SK-N-SH (cell line): ENCODE measurements at regions not wholly inside any gene's neighbourhood (a gene's known extent, or its start where the extent isn't known, plus 50 kb on each side); places are given as distances from the start of the nearest gene placed in this dataset.

Experiments
- CTCF ChIA-PET: fragments of 300-600, 350-600 bp; formaldehyde crosslinking; extraction: SDS; loops from one replicate; lab custom pipeline; 2021; lab: Yijun Ruan, JAX
- POLR2A ChIA-PET: fragments of 350-600 bp; sonication (Branson Sonifier 250); formaldehyde crosslinking; extraction: SDS; loops from one replicate; lab custom pipeline; 2020; ENCODE audit warnings: antibody characterized with exemption, inconsistent platforms; lab: Yijun Ruan, JAX
- DNase-seq: peaks from one replicate; pipeline ENCODE4 v3.0.0; 2012
- H2AFZ ChIP-seq: fragments of 200-600 bp; sonication (generic); 2 replicates; pipeline ENCODE4 v1.8.1; 2016; ENCODE audit warnings: antibody characterized with exemption, mild to moderate bottlenecking, low read depth
- H3F3A ChIP-seq: fragments of 200-600 bp; sonication (generic); replicated peaks from 2 replicates; pipeline ENCODE3; 2016; ENCODE audit warnings: antibody characterized with exemption, mild to moderate bottlenecking; ENCODE audit not compliant: insufficient read depth
- H3K27ac ChIP-seq, 2 experiments: fragments of 200-500 bp in 1 of 2; fragments of 200-600 bp in 1 of 2; sonication (Bioruptor generic) in 1 of 2; sonication (generic), shearing (Covaris generic) in 1 of 2; 2 replicates each; pipeline versions ENCODE4 v1.5.1 to v1.6.1; 2014 to 2016; ENCODE audit warnings: low read depth in 2 of 2, inconsistent platforms in 1 of 2, low read length in 1 of 2, mild to moderate bottlenecking in 1 of 2, mixed read lengths in 1 of 2
- H3K27me3 ChIP-seq: fragments of 200-600 bp; sonication (generic), shearing (Covaris generic); 2 replicates; pipeline ENCODE4 v1.6.1; 2016; ENCODE audit warnings: mixed run types; ENCODE audit not compliant: insufficient read depth
- H3K36me3 ChIP-seq, 2 experiments: fragments of 200-500 bp in 1 of 2; fragments of 200-600 bp in 1 of 2; sonication (Bioruptor generic) in 1 of 2; sonication (generic) in 1 of 2; replicated peaks in 1 of 2; 2 replicates each; pipeline versions ENCODE3 to v1.5.1; 2014 to 2016; ENCODE audit warnings: low read length in 1 of 2, mild to moderate bottlenecking in 1 of 2; ENCODE audit not compliant: insufficient read depth in 2 of 2, control insufficient read depth in 1 of 2
- H3K4me1 ChIP-seq, 2 experiments: fragments of 200-500 bp in 1 of 2; fragments of 200-600 bp in 1 of 2; sonication (Bioruptor generic) in 1 of 2; sonication (generic), shearing (Covaris generic) in 1 of 2; 2 replicates each; pipeline versions ENCODE4 v1.5.1 to v1.6.1; 2014 to 2016; ENCODE audit warnings: low read depth in 1 of 2, low read length in 1 of 2, mixed run types in 1 of 2; ENCODE audit not compliant: insufficient read depth in 2 of 2, control insufficient read depth in 1 of 2
- H3K4me2 ChIP-seq: fragments of 200-600 bp; sonication (generic), shearing (Covaris generic); 2 replicates; pipeline ENCODE4 v1.6.1; 2017; ENCODE audit warnings: mixed run types
- H3K4me3 ChIP-seq, 2 experiments: fragments of 200-500 bp in 1 of 2; fragments of 200-600 bp in 1 of 2; sonication (Bioruptor generic) in 1 of 2; sonication (generic), shearing (Covaris generic) in 1 of 2; 2 replicates each; pipeline versions ENCODE4 v1.5.1 to v1.8.1; 2014 to 2016; ENCODE audit warnings: low read depth in 2 of 2, inconsistent platforms in 1 of 2, low read length in 1 of 2, mild to moderate bottlenecking in 1 of 2, mixed read lengths in 1 of 2, moderate library complexity in 1 of 2
- H3K79me2 ChIP-seq: fragments of 200-600 bp; sonication (generic); 2 replicates; pipeline ENCODE4 v1.8.1; 2017; ENCODE audit warnings: mild to moderate bottlenecking; ENCODE audit not compliant: insufficient read depth
- H3K9ac ChIP-seq: fragments of 200-600 bp; sonication (generic); 2 replicates; pipeline ENCODE4 v1.6.1; 2017; ENCODE audit warnings: mixed run types
- H3K9me2 ChIP-seq: fragments of 200-600 bp; sonication (generic); 2 replicates; pipeline ENCODE4 v1.6.1; 2017; ENCODE audit warnings: mixed run types
- H3K9me3 ChIP-seq: fragments of 200-600 bp; sonication (generic); 2 replicates; pipeline ENCODE4 v1.6.1; 2017; ENCODE audit warnings: mixed run types, mild to moderate bottlenecking, moderate library complexity
- H4K20me1 ChIP-seq: fragments of 200-600 bp; sonication (generic); 2 replicates; pipeline ENCODE4 v1.6.1; 2017; ENCODE audit warnings: mild to moderate bottlenecking, mixed run types; ENCODE audit not compliant: insufficient read depth
- CHD2 ChIP-seq: fragments of 150-350 bp; IDR thresholded peaks from 2 replicates; pipeline ENCODE4 v1.6.1; 2018; ENCODE audit warnings: low read length; ENCODE audit not compliant: partially characterized antibody
- EZH2phosphoT487 ChIP-seq: fragments of 200-600 bp; sonication (generic); IDR thresholded peaks from 2 replicates; pipeline ENCODE4 v1.6.1; 2017; ENCODE audit warnings: low read depth, mixed run types, mild to moderate bottlenecking, antibody characterized with exemption, moderate library complexity, borderline replicate concordance
- GATA2 ChIP-seq: sonication (generic); formaldehyde crosslinking; IDR thresholded peaks from 2 replicates; pipeline ENCODE4 v1.5.0; 2020; ENCODE audit warnings: mild to moderate bottlenecking, missing genetic modification reagents
- MXI1 ChIP-seq: IDR thresholded peaks from 2 replicates; pipeline ENCODE4 v1.6.1; 2012; ENCODE audit warnings: mild to moderate bottlenecking, low read depth, low read length, improper control_type of control experiment
- NFIC ChIP-seq: IDR thresholded peaks from 2 replicates; pipeline ENCODE4 v1.4.0; 2012; ENCODE audit warnings: borderline replicate concordance
- RFX5 ChIP-seq: IDR thresholded peaks from 2 replicates; pipeline ENCODE4 v1.6.1; 2012; ENCODE audit warnings: mild to moderate bottlenecking, improper control_type of control experiment, low read length
- RXRA ChIP-seq: IDR thresholded peaks from 2 replicates; pipeline ENCODE4 v1.4.0; 2012; ENCODE audit warnings: low read depth, mild to moderate bottlenecking, borderline replicate concordance
- WGBS: methylation state at CpG from one replicate; pipeline ENCODE4 v1.1.6; 2017; ENCODE audit warnings: low lambda C conversion rate; 5-methylcytosine and 5-hydroxymethylcytosine counted together
- TF ChIP-seq, protein P1 (sequence below): IDR thresholded peaks from 2 replicates; pipeline ENCODE4 v1.6.1; 2012; ENCODE audit warnings: mild to moderate bottlenecking, low read depth, low read length, moderate library complexity
- TF ChIP-seq, protein P2 (sequence below): IDR thresholded peaks from 2 replicates; pipeline ENCODE4 v1.4.0; 2012; ENCODE audit warnings: low read depth, borderline replicate concordance

DNA sequence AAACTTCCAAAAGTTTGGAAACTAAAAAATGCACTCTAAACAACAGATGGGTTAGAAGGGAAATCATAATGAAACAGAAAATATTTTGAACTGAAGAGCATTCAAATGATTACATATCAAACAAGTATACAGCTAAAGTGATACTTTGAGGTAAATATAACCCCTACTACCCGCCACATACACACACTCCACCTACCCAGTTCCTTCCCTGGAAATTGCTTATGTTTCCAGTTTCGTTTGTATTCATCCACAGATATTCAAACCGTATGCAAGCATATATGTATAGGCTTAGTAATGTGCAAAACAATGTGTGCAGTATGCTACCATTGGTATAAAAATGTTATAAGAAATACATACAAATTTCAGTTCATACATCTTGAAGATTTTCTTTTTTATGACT lies 95.5 kb downstream of the SMIM20 start:
- no peak for TF ChIP-seq RFX5
- TF ChIP-seq MXI1: no peak
- no peak for TF ChIP-seq EZH2phosphoT487
- TF ChIP-seq, protein P1, sequence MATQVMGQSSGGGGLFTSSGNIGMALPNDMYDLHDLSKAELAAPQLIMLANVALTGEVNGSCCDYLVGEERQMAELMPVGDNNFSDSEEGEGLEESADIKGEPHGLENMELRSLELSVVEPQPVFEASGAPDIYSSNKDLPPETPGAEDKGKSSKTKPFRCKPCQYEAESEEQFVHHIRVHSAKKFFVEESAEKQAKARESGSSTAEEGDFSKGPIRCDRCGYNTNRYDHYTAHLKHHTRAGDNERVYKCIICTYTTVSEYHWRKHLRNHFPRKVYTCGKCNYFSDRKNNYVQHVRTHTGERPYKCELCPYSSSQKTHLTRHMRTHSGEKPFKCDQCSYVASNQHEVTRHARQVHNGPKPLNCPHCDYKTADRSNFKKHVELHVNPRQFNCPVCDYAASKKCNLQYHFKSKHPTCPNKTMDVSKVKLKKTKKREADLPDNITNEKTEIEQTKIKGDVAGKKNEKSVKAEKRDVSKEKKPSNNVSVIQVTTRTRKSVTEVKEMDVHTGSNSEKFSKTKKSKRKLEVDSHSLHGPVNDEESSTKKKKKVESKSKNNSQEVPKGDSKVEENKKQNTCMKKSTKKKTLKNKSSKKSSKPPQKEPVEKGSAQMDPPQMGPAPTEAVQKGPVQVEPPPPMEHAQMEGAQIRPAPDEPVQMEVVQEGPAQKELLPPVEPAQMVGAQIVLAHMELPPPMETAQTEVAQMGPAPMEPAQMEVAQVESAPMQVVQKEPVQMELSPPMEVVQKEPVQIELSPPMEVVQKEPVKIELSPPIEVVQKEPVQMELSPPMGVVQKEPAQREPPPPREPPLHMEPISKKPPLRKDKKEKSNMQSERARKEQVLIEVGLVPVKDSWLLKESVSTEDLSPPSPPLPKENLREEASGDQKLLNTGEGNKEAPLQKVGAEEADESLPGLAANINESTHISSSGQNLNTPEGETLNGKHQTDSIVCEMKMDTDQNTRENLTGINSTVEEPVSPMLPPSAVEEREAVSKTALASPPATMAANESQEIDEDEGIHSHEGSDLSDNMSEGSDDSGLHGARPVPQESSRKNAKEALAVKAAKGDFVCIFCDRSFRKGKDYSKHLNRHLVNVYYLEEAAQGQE: no peak
- TF ChIP-seq, protein P2, sequence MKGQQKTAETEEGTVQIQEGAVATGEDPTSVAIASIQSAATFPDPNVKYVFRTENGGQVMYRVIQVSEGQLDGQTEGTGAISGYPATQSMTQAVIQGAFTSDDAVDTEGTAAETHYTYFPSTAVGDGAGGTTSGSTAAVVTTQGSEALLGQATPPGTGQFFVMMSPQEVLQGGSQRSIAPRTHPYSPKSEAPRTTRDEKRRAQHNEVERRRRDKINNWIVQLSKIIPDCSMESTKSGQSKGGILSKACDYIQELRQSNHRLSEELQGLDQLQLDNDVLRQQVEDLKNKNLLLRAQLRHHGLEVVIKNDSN: no peak
- TF ChIP-seq NFIC: no peak
- no peak for TF ChIP-seq CHD2
- H3K36me3 ChIP-seq: no peaks in the 10 kb centered on the region
- 18% methylated on average over 3 of the region's 3 CpGs for WGBS
- peaks cover 0 to 2% of the 10 kb centered on the region in 2 experiments; a peak in 1 of 4 replicates for H3K4me1 ChIP-seq
- ChIA-PET CTCF (interaction anchor here (1.1 kb wide), 1 partner anchor 21 kb away, joined by 3 read pairs; no protein-coding TSS in a partner anchor), POLR2A (no interaction called here)
- no peak overlapping the region for H3K27ac ChIP-seq
- no peaks in the 10 kb centered on the region for H4K20me1 ChIP-seq
- H3K79me2 ChIP-seq: no peaks in the 10 kb centered on the region
- H3K9ac ChIP-seq: no peak overlapping the region
- no peak for DNase-seq
- H3K9me2 ChIP-seq: no peaks in the 10 kb centered on the region
- H3K27me3 ChIP-seq: no peaks in the 10 kb centered on the region; the same call in 1 of the 2 replicates
- H3K9me3 ChIP-seq: peaks cover 12% of the 10 kb centered on the region
- no peak overlapping the region for H2AFZ ChIP-seq
- H3F3A ChIP-seq: no peaks in the 10 kb centered on the region
- H3K4me3 ChIP-seq: no peak overlapping the region
- no peak overlapping the region for H3K4me2 ChIP-seq

DNA sequence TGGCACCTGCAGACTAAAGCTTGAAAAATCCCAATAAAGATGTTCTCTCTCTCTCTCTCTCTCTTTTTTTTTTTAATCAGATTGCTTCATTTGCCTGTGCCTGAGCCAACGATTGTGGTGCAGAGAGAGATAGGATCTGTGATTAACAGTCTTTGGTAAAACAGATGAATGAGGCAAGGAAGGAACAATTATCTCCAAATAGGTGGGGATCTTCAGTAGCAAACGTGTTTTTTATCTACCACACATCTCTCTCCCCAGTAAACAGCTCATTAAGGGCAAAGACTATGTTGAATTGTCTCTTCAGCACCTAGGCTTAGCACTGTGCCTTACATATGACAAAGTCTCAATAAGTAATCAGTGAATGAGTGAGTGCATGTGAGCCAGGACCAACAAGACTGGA lies 96.3 kb downstream of the SMIM20 start:
- WGBS: 2% methylated on average over 2 of the region's 2 CpGs
- TF ChIP-seq RXRA: no peak
- TF ChIP-seq GATA2: peak; percentile 34; the same call in 1 of the 2 replicates
- TF ChIP-seq, all 33 proteins: peak for 1
- H3K27ac ChIP-seq: no peak overlapping the region
- H3K27me3 ChIP-seq: no peaks in the 10 kb centered on the region; the same call in 1 of the 2 replicates
- H3K79me2 ChIP-seq: no peaks in the 10 kb centered on the region
- H3K36me3 ChIP-seq: no peaks in the 10 kb centered on the region
- H3K9ac ChIP-seq: no peak overlapping the region
- no peak for DNase-seq
- H2AFZ ChIP-seq: no peak overlapping the region
- H3F3A ChIP-seq: no peaks in the 10 kb centered on the region
- H4K20me1 ChIP-seq: no peaks in the 10 kb centered on the region
- ChIA-PET POLR2A (no interaction called here), CTCF (interaction anchor here (0.6 to 1.1 kb wide), 3 partner anchors 22 to 1009 kb away, joined by 3 read pairs; no protein-coding TSS in a partner anchor)
- H3K4me3 ChIP-seq: no peak overlapping the region
- H3K9me2 ChIP-seq: no peaks in the 10 kb centered on the region
- H3K4me1 ChIP-seq: peaks cover 0 to 6% of the 10 kb centered on the region in 2 experiments; a peak in 2 of 4 replicates
- H3K4me2 ChIP-seq: no peak overlapping the region
- H3K9me3 ChIP-seq: peaks cover 12% of the 10 kb centered on the region
